PC-3 (cell line): ENCODE measurements at regions not wholly inside any gene's neighbourhood (a gene's known extent, or its start where the extent isn't known, plus 50 kb on each side); places are given as distances from the start of the nearest gene placed in this dataset.
A peak's percentile ranks its signal among the peaks of the same experiment; 100 is the strongest.
"Not testable (repeated sequence)": the region's sequence is repeated elsewhere in the genome, so short reads cannot be mapped to it uniquely, and the experiment has no call there.

Experiments used
- ATAC-seq: fragments of 200-7000 bp; cut with Tn5 transposase; 2 replicates; pipeline ENCODE4 v1.9.1; 2020; ENCODE audit warnings: mild to moderate bottlenecking, moderate library complexity
- BruUV-seq: library from RNA; stranded (reverse); fragments of 400-500 nt; replicated peaks from 2 replicates; lab custom pipeline; 2021; lab: Mats Ljungman, UMichigan
- CTCF ChIA-PET: fragments of 300-600 bp; sonication (Branson Sonifier 250); formaldehyde crosslinking; loops from one replicate; lab custom pipeline; 2022; ENCODE audit warnings: antibody characterized with exemption; lab: Charles Lee
- POLR2A ChIA-PET: fragments of 300-600 bp; sonication (Branson Sonifier 250); formaldehyde crosslinking; loops from one replicate; lab custom pipeline; 2022; ENCODE audit warnings: antibody characterized with exemption; ENCODE audit not compliant: unreplicated experiment; lab: Charles Lee
- DNase-seq: peaks from one replicate; pipeline ENCODE4 v3.0.0-alpha.2; 2015
- H2AFZ ChIP-seq: fragments of 300-600 bp; sonication (generic); 2 replicates; pipeline ENCODE4 v1.6.0; 2016; ENCODE audit warnings: antibody characterized with exemption, low read length
- H3F3A ChIP-seq: fragments of 300-600 bp; sonication (generic); one replicate; pipeline ENCODE4 v1.6.0; 2017; ENCODE audit warnings: antibody characterized with exemption, low read length, control low read depth, mild to moderate bottlenecking; ENCODE audit not compliant: unreplicated experiment
- H3K27ac ChIP-seq: fragments of 300-600 bp; sonication (generic); 2 replicates; pipeline ENCODE4 v1.5.1; 2016; ENCODE audit warnings: mild to moderate bottlenecking, low read length
- H3K27me3 ChIP-seq: fragments of 300-600 bp; sonication (generic); 2 replicates; pipeline ENCODE4 v1.6.1; 2016; ENCODE audit warnings: low read length, mixed read lengths
- H3K36me3 ChIP-seq: fragments of 300-600 bp; sonication (generic); 2 replicates; pipeline ENCODE4 v1.6.1; 2016; ENCODE audit warnings: low read depth, mixed run types, low read length, mixed read lengths
- H3K4me1 ChIP-seq: fragments of 300-600 bp; sonication (generic); 2 replicates; pipeline ENCODE4 v1.5.1; 2016; ENCODE audit warnings: low read length; ENCODE audit not compliant: insufficient read depth
- H3K4me2 ChIP-seq: fragments of 300-600 bp; sonication (generic); 2 replicates; pipeline ENCODE4 v1.6.0; 2016; ENCODE audit warnings: low read length
- H3K4me3 ChIP-seq: fragments of 300-600 bp; sonication (generic); 2 replicates; pipeline ENCODE4 v1.5.1; 2016; ENCODE audit warnings: mild to moderate bottlenecking, low read length, mixed read lengths
- H3K79me2 ChIP-seq: fragments of 300-600 bp; sonication (generic); 2 replicates; pipeline ENCODE4 v1.6.1; 2017; ENCODE audit warnings: low read length, mixed read lengths
- H3K9ac ChIP-seq: fragments of 300-600 bp; sonication (generic); 2 replicates; pipeline ENCODE4 v1.6.0; 2016; ENCODE audit warnings: mild to moderate bottlenecking, low read length
- H3K9me2 ChIP-seq: fragments of 300-600 bp; sonication (generic); replicated peaks from 2 replicates; pipeline ENCODE4 v1.6.1; 2016; ENCODE audit warnings: mixed run types, low read length, mixed read lengths
- H3K9me3 ChIP-seq: fragments of 300-600 bp; sonication (generic); 2 replicates; pipeline ENCODE4 v1.6.1; 2016; ENCODE audit warnings: low read length, mixed read lengths
- H4K20me1 ChIP-seq: fragments of 300-600 bp; sonication (generic); 2 replicates; pipeline ENCODE4 v1.6.1; 2016; ENCODE audit warnings: low read length, mixed read lengths
- CTCF ChIP-seq: fragments of 300-600 bp; sonication (generic); conservative IDR thresholded peaks from 2 replicates; pipeline ENCODE4 v1.5.1; 2017; ENCODE audit warnings: antibody characterized with exemption, low read depth, mild to moderate bottlenecking, low read length
- EZH2 ChIP-seq: fragments of 300-600 bp; sonication (generic); IDR thresholded peaks from one replicate; pipeline ENCODE4 v1.6.1; 2017; ENCODE audit warnings: antibody characterized with exemption, mild to moderate bottlenecking, low read length; ENCODE audit not compliant: unreplicated experiment
- EZH2phosphoT487 ChIP-seq: fragments of 300-600 bp; sonication (generic); IDR thresholded peaks from 2 replicates; pipeline ENCODE4 v1.6.1; 2018; ENCODE audit warnings: mild to moderate bottlenecking, antibody characterized with exemption, low read length, borderline replicate concordance
- intact Hi-C: fragments of 100-400 bp; cut with micrococcal nuclease; formaldehyde crosslinking; loops from 2 replicates; pipeline ENCODE4 v1.9.0; 2023

GRCh38 chr10:118930614-118931013, 98.9 kb upstream of the NANOS1 start:
- Histone ChIP-seq H3K4me1 (peaks cover 12% of the 10 kb centered on the region), H2AFZ (no peak overlapping the region), H3K36me3 (no peaks in the 10 kb centered on the region), H4K20me1 (no peaks in the 10 kb centered on the region), H3K9me2 (no peaks in the 10 kb centered on the region), H3K4me2 (no peak overlapping the region), H3F3A (no peaks in the 10 kb centered on the region), H3K4me3 (no peak overlapping the region), H3K27me3 (no peaks in the 10 kb centered on the region), H3K9ac (no peak overlapping the region), H3K9me3 (no peaks in the 10 kb centered on the region), H3K27ac (no peak overlapping the region), H3K79me2 (no peaks in the 10 kb centered on the region)
- TF ChIP-seq EZH2phosphoT487 = no peak
- TF ChIP-seq EZH2 = no peak
- no peak for TF ChIP-seq CTCF
- ChIA-PET CTCF (no interaction called here), POLR2A (no interaction called here)
- intact Hi-C loops = no loop called here
- ATAC-seq = no peak
- BruUV-seq = no TSS peak
- DNase-seq = no peak

DNA sequence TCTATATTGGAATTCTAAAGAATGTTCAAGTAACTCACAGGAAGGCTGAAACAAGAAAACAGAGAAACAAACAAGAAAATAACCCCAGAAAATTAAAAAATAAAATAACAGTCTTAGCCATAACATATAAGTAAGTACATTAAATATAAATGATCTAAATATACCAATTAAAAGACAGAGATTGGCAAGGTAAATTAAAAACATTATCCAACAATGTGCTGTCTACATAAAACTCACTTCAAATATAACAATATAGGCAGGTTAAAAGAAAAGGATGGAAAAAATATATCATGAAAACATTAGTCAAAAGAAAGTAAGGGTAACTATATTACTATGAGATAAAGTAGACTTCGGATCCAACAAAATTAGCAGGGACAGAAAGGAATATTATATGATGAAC, 98.1 kb upstream of the NANOS1 start:
- Histone ChIP-seq H3K79me2 (no peaks in the 10 kb centered on the region), H3K9me2 (no peaks in the 10 kb centered on the region), H3K36me3 (no peaks in the 10 kb centered on the region), H3K9me3 (no peaks in the 10 kb centered on the region), H2AFZ (no peak overlapping the region), H3K4me3 (no peak overlapping the region), H3K27me3 (no peaks in the 10 kb centered on the region), H3K4me1 (peaks cover 12% of the 10 kb centered on the region), H3K9ac (no peak overlapping the region), H3F3A (no peaks in the 10 kb centered on the region), H4K20me1 (no peaks in the 10 kb centered on the region), H3K27ac (no peak overlapping the region), H3K4me2 (no peak overlapping the region)
- ChIA-PET POLR2A (no interaction called here), CTCF (no interaction called here)
- ATAC-seq (no peak), DNase-seq (no peak)
- TF ChIP-seq EZH2phosphoT487 (no peak), EZH2 (no peak), CTCF (no peak)
- BruUV-seq = no TSS peak
- intact Hi-C loops = no loop called here

DNA sequence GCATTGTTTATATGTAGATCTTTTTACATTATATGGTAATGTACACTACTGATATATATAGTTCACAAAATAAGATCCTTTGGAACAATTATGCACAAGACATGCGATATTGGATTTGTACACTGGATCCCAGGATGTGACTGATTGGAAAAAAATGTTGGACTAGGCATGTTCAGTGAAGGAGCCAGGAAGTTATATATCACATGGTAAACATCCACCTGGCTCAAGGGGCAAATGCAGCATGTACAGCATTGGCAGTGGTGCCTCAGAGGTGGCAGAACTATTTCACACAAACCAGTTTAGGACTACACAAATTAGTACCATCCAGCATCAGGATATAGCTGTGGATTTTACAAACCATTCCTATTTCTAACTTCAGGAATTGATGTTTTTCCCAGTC, 97.4 kb upstream of the NANOS1 start:
- H3F3A ChIP-seq, H2AFZ ChIP-seq, H3K79me2 ChIP-seq, H3K4me3 ChIP-seq, BruUV-seq, POLR2A ChIA-PET, H4K20me1 ChIP-seq, H3K9ac ChIP-seq, CTCF ChIA-PET, H3K4me2 ChIP-seq, H3K27me3 ChIP-seq, H3K36me3 ChIP-seq, intact Hi-C loops, H3K27ac ChIP-seq, H3K9me2 ChIP-seq, H3K9me3 ChIP-seq: not testable (repeated sequence)
- DNase-seq (peak; percentile 80), ATAC-seq (peak; percentile 85)
- H3K4me1 ChIP-seq = peaks cover 12% of the 10 kb centered on the region
